ENCODE measurements at regions not wholly inside any gene's neighbourhood (a gene's known extent, or its start where the extent isn't known, plus 50 kb on each side); places are given as distances from the start of the nearest gene placed in this dataset.
"Not testable (repeated sequence)": the region's sequence is repeated elsewhere in the genome, so short reads cannot be mapped to it uniquely, and the experiment has no call there.

GRCh38 chr12:85461127-85461526 is 181.1 kb downstream of the ALX1 start:
- Histone ChIP-seq H3K9me3 (ENCODE audit: low read depth) (no peaks in the 10 kb centered on the region), H2AFZ (no peak overlapping the region), H3K4me1 (ENCODE audit: insufficient read depth) (no peaks in the 10 kb centered on the region), H3K36me3 (replicated peaks; ENCODE audit: insufficient read depth, low read depth) (no peaks in the 10 kb centered on the region), H3K79me2 (no peaks in the 10 kb centered on the region), H3K9me2 (replicated peaks; ENCODE audit: insufficient read depth) (no peaks in the 10 kb centered on the region), H3K4me2 (no peak overlapping the region), H3K4me3 (no peak overlapping the region), H4K20me1 (ENCODE audit: insufficient read depth, poor library complexity, severe bottlenecking) (no peaks in the 10 kb centered on the region), H3K27ac (no peak overlapping the region), H3K27me3 (no peaks in the 10 kb centered on the region)
- no peak for DNase-seq (ENCODE audit: low spot score)
- 94% methylated on average over 4 of the region's 4 CpGs for WGBS (ENCODE audit: low lambda C conversion rate, missing lambda C conversion rate)
- TF ChIP-seq, protein P1, sequence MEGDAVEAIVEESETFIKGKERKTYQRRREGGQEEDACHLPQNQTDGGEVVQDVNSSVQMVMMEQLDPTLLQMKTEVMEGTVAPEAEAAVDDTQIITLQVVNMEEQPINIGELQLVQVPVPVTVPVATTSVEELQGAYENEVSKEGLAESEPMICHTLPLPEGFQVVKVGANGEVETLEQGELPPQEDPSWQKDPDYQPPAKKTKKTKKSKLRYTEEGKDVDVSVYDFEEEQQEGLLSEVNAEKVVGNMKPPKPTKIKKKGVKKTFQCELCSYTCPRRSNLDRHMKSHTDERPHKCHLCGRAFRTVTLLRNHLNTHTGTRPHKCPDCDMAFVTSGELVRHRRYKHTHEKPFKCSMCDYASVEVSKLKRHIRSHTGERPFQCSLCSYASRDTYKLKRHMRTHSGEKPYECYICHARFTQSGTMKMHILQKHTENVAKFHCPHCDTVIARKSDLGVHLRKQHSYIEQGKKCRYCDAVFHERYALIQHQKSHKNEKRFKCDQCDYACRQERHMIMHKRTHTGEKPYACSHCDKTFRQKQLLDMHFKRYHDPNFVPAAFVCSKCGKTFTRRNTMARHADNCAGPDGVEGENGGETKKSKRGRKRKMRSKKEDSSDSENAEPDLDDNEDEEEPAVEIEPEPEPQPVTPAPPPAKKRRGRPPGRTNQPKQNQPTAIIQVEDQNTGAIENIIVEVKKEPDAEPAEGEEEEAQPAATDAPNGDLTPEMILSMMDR (IDR thresholded peaks at IDR 0.05; ENCODE audit: poor library complexity): no peak
- no peak for TF ChIP-seq EZH2phosphoT487 (IDR thresholded peaks at IDR 0.05; ENCODE audit: low read depth, severe bottlenecking, unreplicated experiment)
- TF ChIP-seq EZH2 (IDR thresholded peaks at IDR 0.05; ENCODE audit: borderline replicate concordance): no peak

DNA sequence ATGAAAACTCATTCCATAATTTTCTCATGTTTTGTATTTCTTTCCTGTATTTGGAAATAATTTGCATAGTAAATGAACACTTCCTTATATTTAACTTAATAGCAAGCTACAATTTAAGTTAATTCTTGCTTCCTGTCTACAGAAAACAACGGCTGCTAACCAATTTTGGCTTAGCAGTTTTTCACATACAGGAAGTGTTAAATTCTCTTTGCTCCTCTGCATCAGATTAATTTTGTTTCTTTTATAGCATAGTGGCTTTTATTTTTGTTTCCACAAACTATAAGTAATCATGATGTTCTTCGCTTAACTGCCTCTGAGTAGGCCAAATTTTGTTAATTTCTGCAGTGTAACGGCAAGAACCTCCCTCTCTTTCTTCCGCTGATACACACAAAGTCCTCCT is 182.9 kb downstream of the ALX1 start:
- no peak overlapping the region for H2AFZ ChIP-seq
- H3K9me3 ChIP-seq (ENCODE audit: low read depth): no peaks in the 10 kb centered on the region
- no peaks in the 10 kb centered on the region for H3K9me2 ChIP-seq (replicated peaks; ENCODE audit: insufficient read depth)
- no peak overlapping the region for H3K4me3 ChIP-seq
- TF ChIP-seq, protein P1 (IDR thresholded peaks at IDR 0.05; ENCODE audit: poor library complexity): no peak
- H3K79me2 ChIP-seq: no peaks in the 10 kb centered on the region
- no peak overlapping the region for H3K27ac ChIP-seq
- H4K20me1 ChIP-seq (ENCODE audit: insufficient read depth, poor library complexity, severe bottlenecking): no peaks in the 10 kb centered on the region
- 65% methylated on average over 4 of the region's 4 CpGs for WGBS (ENCODE audit: low lambda C conversion rate, missing lambda C conversion rate)
- no peaks in the 10 kb centered on the region for H3K36me3 ChIP-seq (replicated peaks; ENCODE audit: insufficient read depth, low read depth)
- H3K4me2 ChIP-seq: no peak overlapping the region
- no peaks in the 10 kb centered on the region for H3K4me1 ChIP-seq (ENCODE audit: insufficient read depth)
- H3K27me3 ChIP-seq: no peaks in the 10 kb centered on the region
- DNase-seq (ENCODE audit: low spot score): no peak

- Histone ChIP-seq H3K36me3 (replicated peaks; ENCODE audit: insufficient read depth, low read depth) (no peaks in the 10 kb centered on the region), H3K9me2 (replicated peaks; ENCODE audit: insufficient read depth) (no peaks in the 10 kb centered on the region), H3K27me3 (no peaks in the 10 kb centered on the region), H3K4me3 (no peak overlapping the region), H3K4me1 (ENCODE audit: insufficient read depth) (peaks cover 4% of the 10 kb centered on the region), H2AFZ (no peak overlapping the region), H3K9me3 (ENCODE audit: low read depth) (no peaks in the 10 kb centered on the region), H3K4me2 (no peak overlapping the region), H3K79me2 (no peaks in the 10 kb centered on the region), H4K20me1 (ENCODE audit: insufficient read depth, poor library complexity, severe bottlenecking) (no peaks in the 10 kb centered on the region), H3K27ac (no peak overlapping the region)
- no peak for DNase-seq (ENCODE audit: low spot score)
- TF ChIP-seq, protein P1 (IDR thresholded peaks at IDR 0.05; ENCODE audit: poor library complexity): no peak
Measured at GRCh38 chr12:85466890-85467289, 186.9 kb downstream of the ALX1 start.

DNA sequence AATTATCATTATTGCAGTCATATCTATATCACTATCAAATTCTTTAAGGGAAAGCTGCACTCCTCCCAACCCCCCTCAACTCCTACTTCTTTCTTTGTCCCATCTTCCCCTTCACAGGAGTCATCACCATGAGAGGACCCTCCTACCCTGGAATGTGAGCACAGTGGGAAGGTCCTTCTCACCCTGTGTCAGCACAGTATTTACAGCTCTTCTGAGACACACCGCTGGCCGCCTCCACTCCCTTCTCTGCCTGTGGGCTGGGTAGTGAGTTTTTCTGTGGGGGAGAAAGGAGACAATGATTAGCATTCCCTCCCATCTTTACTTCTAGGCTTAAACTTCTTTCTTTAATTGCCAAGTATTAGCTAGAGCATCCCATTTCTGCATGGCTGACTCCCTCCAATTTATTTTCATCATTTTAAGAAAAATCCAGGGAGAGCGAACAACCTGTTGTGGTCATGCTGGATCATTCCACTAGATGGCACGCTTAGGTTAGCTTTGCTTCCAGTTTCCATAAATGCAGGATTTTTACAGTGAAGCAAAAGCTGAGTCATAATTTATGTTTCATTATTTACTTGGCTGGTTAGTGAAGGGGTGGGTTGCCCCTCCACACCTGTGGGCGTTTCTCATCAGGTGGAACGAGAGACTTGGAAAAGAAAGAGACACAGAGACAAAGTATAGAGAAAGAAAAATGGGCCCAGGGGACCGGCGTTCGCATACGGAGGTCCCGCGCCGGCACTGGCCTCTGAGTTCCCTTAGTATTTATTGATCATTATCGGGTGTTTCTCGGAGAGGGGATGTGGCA is 188.5 kb downstream of the ALX1 start:
- peak; percentile 78 for DNase-seq (ENCODE audit: low spot score)
- H3K36me3 ChIP-seq (replicated peaks; ENCODE audit: insufficient read depth, low read depth): no peaks in the 10 kb centered on the region
- H3K9me3 ChIP-seq (ENCODE audit: low read depth): no peaks in the 10 kb centered on the region
- H3K9me2 ChIP-seq (replicated peaks; ENCODE audit: insufficient read depth): no peaks in the 10 kb centered on the region
- peak overlapping the region; percentile 76 for H3K27ac ChIP-seq
- peaks cover 4% of the 10 kb centered on the region for H3K4me1 ChIP-seq (ENCODE audit: insufficient read depth)
- H3K4me3 ChIP-seq: no peak overlapping the region
- no peaks in the 10 kb centered on the region for H4K20me1 ChIP-seq (ENCODE audit: insufficient read depth, poor library complexity, severe bottlenecking)
- no peak for TF ChIP-seq EZH2phosphoT487 (IDR thresholded peaks at IDR 0.05; ENCODE audit: low read depth, severe bottlenecking, unreplicated experiment)
- TF ChIP-seq, protein P1 (IDR thresholded peaks at IDR 0.05; ENCODE audit: poor library complexity): peak; percentile 94
- H3K79me2 ChIP-seq: no peaks in the 10 kb centered on the region
- H3K4me2 ChIP-seq: peak overlapping the region; percentile 70
- H3K27me3 ChIP-seq: no peaks in the 10 kb centered on the region
- WGBS (ENCODE audit: low lambda C conversion rate, missing lambda C conversion rate): 10% methylated on average over 15 of the region's 15 CpGs
- peak overlapping the region; percentile 49 for H2AFZ ChIP-seq

- not testable (repeated sequence) for H3K79me2 ChIP-seq; H3K9me2 ChIP-seq (replicated peaks; ENCODE audit: insufficient read depth); H3K4me1 ChIP-seq (ENCODE audit: insufficient read depth); H3K36me3 ChIP-seq (replicated peaks; ENCODE audit: insufficient read depth, low read depth); H3K27me3 ChIP-seq; H3K4me3 ChIP-seq; H4K20me1 ChIP-seq (ENCODE audit: insufficient read depth, poor library complexity, severe bottlenecking); H3K9me3 ChIP-seq (ENCODE audit: low read depth)
- peak overlapping the region; percentile 70 for H3K4me2 ChIP-seq
- WGBS (ENCODE audit: low lambda C conversion rate, missing lambda C conversion rate): 19% methylated on average over 5 of the region's 5 CpGs
- DNase-seq (ENCODE audit: low spot score): peak; percentile 18
- H3K27ac ChIP-seq: peak overlapping the region; percentile 76
- H2AFZ ChIP-seq: peak overlapping the region; percentile 49
Measured at GRCh38 chr12:85469158-85470086, 189.4 kb downstream of the ALX1 start.
